ENCODE measurements at regions not wholly inside any gene's neighbourhood (a gene's known extent, or its start where the extent isn't known, plus 50 kb on each side); places are given as distances from the start of the nearest gene placed in this dataset.

DNA sequence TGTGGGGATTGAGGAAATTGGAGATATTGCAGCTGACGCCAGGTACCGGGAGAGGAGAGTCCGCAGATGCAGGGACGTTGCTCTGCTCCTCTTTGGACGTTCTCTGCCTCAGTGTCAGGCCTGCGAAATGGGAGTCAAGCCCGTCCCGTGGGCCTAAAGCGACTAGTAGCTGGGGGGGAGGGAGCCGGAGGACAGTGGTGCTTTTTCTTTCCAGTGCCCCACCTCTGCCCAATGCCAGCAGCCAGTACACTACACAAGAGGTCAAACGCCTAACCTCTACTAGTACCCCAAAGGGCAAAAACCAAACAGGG lies 413.6 kb upstream of the ESRRG start:
- TF ChIP-seq, protein P1, sequence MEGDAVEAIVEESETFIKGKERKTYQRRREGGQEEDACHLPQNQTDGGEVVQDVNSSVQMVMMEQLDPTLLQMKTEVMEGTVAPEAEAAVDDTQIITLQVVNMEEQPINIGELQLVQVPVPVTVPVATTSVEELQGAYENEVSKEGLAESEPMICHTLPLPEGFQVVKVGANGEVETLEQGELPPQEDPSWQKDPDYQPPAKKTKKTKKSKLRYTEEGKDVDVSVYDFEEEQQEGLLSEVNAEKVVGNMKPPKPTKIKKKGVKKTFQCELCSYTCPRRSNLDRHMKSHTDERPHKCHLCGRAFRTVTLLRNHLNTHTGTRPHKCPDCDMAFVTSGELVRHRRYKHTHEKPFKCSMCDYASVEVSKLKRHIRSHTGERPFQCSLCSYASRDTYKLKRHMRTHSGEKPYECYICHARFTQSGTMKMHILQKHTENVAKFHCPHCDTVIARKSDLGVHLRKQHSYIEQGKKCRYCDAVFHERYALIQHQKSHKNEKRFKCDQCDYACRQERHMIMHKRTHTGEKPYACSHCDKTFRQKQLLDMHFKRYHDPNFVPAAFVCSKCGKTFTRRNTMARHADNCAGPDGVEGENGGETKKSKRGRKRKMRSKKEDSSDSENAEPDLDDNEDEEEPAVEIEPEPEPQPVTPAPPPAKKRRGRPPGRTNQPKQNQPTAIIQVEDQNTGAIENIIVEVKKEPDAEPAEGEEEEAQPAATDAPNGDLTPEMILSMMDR (IDR thresholded peaks at IDR 0.05): no peak
- TF ChIP-seq POLR2AphosphoS5 (IDR thresholded peaks at IDR 0.05) (no peak), EP300 (IDR thresholded peaks at IDR 0.05; ENCODE audit: low read depth) (no peak)
